Ishikawa (cell line): ENCODE measurements at regions not wholly inside any gene's neighbourhood (a gene's known extent, or its start where the extent isn't known, plus 50 kb on each side); places are given as distances from the start of the nearest gene placed in this dataset.

ENCODE experiments used
- CEBPB ChIP-seq: IDR thresholded peaks from 2 replicates; pipeline ENCODE4 v1.6.1; 2012
- CREB1 ChIP-seq: IDR thresholded peaks from 2 replicates; pipeline ENCODE4 v1.6.1; 2012; ENCODE audit warnings: low read depth
- EGR1 ChIP-seq: IDR thresholded peaks from 2 replicates; pipeline ENCODE4 v1.6.1; 2012
- EP300 ChIP-seq: IDR thresholded peaks from 2 replicates; pipeline ENCODE4 v1.6.1; 2012; ENCODE audit warnings: borderline replicate concordance
- FOXM1 ChIP-seq: IDR thresholded peaks from 2 replicates; pipeline ENCODE4 v1.6.1; 2012; ENCODE audit warnings: low read depth, borderline replicate concordance
- MAX ChIP-seq: IDR thresholded peaks from 2 replicates; pipeline ENCODE4 v1.6.1; 2012
- NFIC ChIP-seq: IDR thresholded peaks from 2 replicates; pipeline ENCODE4 v1.6.1; 2012
- RAD21 ChIP-seq: IDR thresholded peaks from 2 replicates; pipeline ENCODE4 v1.6.1; 2012; ENCODE audit warnings: low read depth
- TAF1 ChIP-seq: IDR thresholded peaks from 2 replicates; pipeline ENCODE4 v1.6.1; 2012; ENCODE audit warnings: low read depth, mild to moderate bottlenecking
- TCF12 ChIP-seq: IDR thresholded peaks from 2 replicates; pipeline ENCODE4 v1.6.1; 2012; ENCODE audit warnings: low read depth
- TEAD4 ChIP-seq: IDR thresholded peaks from 2 replicates; pipeline ENCODE4 v1.6.1; 2012
- USF1 ChIP-seq: IDR thresholded peaks from 2 replicates; pipeline ENCODE4 v1.6.1; 2012
- YY1 ChIP-seq: IDR thresholded peaks from 2 replicates; pipeline ENCODE4 v1.6.1; 2012; ENCODE audit warnings: low read depth
- ZBTB7A ChIP-seq: IDR thresholded peaks from 2 replicates; pipeline ENCODE4 v1.6.1; 2012; ENCODE audit warnings: low read depth
- TF ChIP-seq, protein P1 (sequence below): IDR thresholded peaks from 2 replicates; pipeline ENCODE4 v1.6.1; 2012; ENCODE audit warnings: low read depth, mild to moderate bottlenecking

DNA sequence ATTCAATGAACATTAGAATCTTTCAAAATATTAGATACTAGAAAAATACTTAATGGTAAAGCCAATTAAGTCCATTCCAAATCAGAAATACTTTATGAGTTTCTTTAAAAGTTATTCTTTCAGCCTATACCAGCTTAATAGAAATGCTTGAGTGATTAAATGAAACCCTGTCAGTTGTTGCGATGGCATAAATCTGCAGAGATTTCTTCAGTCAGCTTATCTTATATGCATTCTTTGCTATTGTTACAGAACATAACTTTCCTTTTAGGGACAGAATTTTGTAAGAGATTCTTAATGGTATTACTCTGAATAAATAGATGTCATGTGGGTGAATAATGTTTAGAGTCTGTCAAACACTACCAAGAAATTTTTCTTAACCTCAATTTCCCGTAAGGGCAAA lies 325.0 kb upstream of the HAND2 start:
- no peak for TF ChIP-seq USF1
- no peak for TF ChIP-seq FOXM1
- no peak for TF ChIP-seq TAF1
- TF ChIP-seq TCF12: no peak
- no peak for TF ChIP-seq RAD21
- no peak for TF ChIP-seq NFIC
- no peak for TF ChIP-seq ZBTB7A
- TF ChIP-seq, protein P1, sequence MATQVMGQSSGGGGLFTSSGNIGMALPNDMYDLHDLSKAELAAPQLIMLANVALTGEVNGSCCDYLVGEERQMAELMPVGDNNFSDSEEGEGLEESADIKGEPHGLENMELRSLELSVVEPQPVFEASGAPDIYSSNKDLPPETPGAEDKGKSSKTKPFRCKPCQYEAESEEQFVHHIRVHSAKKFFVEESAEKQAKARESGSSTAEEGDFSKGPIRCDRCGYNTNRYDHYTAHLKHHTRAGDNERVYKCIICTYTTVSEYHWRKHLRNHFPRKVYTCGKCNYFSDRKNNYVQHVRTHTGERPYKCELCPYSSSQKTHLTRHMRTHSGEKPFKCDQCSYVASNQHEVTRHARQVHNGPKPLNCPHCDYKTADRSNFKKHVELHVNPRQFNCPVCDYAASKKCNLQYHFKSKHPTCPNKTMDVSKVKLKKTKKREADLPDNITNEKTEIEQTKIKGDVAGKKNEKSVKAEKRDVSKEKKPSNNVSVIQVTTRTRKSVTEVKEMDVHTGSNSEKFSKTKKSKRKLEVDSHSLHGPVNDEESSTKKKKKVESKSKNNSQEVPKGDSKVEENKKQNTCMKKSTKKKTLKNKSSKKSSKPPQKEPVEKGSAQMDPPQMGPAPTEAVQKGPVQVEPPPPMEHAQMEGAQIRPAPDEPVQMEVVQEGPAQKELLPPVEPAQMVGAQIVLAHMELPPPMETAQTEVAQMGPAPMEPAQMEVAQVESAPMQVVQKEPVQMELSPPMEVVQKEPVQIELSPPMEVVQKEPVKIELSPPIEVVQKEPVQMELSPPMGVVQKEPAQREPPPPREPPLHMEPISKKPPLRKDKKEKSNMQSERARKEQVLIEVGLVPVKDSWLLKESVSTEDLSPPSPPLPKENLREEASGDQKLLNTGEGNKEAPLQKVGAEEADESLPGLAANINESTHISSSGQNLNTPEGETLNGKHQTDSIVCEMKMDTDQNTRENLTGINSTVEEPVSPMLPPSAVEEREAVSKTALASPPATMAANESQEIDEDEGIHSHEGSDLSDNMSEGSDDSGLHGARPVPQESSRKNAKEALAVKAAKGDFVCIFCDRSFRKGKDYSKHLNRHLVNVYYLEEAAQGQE: no peak
- TF ChIP-seq YY1: no peak
- TF ChIP-seq EGR1: no peak
- TF ChIP-seq TEAD4: no peak
- TF ChIP-seq CEBPB: no peak
- TF ChIP-seq EP300: no peak
- no peak for TF ChIP-seq CREB1
- no peak for TF ChIP-seq MAX

GRCh38 chr4:173852775-173853174 lies 322.7 kb upstream of the HAND2 start:
- TF ChIP-seq, protein P1: no peak
- no peak for TF ChIP-seq FOXM1
- TF ChIP-seq YY1: no peak
- no peak for TF ChIP-seq EP300
- TF ChIP-seq TAF1: no peak
- TF ChIP-seq TEAD4: no peak
- TF ChIP-seq USF1: no peak
- no peak for TF ChIP-seq CEBPB
- TF ChIP-seq NFIC: no peak
- no peak for TF ChIP-seq ZBTB7A
- no peak for TF ChIP-seq RAD21
- TF ChIP-seq TCF12: no peak
- TF ChIP-seq MAX: no peak
- no peak for TF ChIP-seq CREB1

DNA sequence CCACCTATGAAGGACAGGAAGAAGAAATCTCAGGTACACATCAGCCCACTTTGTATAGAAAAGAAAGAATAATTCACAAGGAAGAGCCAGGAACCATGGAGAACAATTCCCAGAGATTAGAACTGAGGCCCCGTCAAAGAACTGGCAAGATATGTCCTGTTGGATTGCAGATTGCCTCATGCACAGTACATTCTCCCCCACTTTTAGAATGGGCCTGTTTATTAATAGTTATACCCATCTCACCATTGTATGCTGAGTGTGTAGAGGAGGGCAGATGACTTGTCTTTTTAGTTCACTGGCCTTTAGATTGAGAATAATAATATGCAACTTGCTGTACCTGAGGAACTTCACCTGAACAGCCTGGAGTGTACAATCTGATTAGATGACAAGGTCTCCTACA lies 315.6 kb upstream of the HAND2 start:
- TF ChIP-seq, protein P1: no peak
- no peak for TF ChIP-seq NFIC
- TF ChIP-seq TEAD4: no peak
- TF ChIP-seq USF1: no peak
- TF ChIP-seq FOXM1: no peak
- no peak for TF ChIP-seq YY1
- TF ChIP-seq EGR1: no peak
- TF ChIP-seq MAX: no peak

- no peak for TF ChIP-seq FOXM1
- no peak for TF ChIP-seq TCF12
- TF ChIP-seq EGR1: no peak
- TF ChIP-seq ZBTB7A: no peak
- TF ChIP-seq NFIC: no peak
Observed at GRCh38 chr4:173839865-173840264, 309.8 kb upstream of the HAND2 start.
